ENCODE measurements at regions not wholly inside any gene's neighbourhood (a gene's known extent, or its start where the extent isn't known, plus 50 kb on each side); places are given as distances from the start of the nearest gene placed in this dataset.

DNA sequence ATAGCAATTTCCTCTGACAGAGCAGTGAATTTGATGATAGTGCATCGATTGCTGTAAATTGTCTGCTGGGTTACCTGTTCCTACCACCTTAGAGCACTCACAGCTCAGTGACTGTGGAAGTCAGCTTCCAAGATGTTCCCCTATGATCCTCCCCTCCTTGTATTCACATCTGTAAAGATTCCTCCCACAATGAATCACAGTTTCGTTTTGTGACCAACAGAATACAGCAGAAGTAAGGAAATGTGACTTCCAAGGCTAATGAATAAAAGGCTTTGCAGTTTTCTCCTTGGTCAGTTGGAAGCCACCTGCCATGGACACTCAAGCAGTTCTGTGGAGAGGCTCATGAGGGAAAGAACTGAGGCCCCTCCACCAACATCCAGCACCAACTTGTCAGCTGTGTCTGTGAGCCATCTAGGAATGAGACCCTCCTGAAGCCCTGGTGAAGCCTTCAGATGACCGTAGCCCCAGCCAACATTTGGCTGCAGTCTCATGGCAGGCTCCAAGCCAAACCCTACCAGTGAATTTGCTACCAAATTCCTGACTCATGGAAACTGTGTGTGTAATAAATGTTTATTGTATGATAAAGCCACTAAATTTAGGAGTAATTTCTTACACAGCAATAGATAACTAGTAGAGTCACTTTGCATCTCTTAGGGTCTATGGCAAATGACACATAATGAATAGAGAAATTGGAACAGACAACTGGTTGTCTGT, 309.5 kb upstream of the NPVF start:
- Mint-ChIP-seq H3K9me3 (no peaks in the 10 kb centered on the region), H3K36me3 (ENCODE audit: low read depth) (no peaks in the 10 kb centered on the region), H3K4me3 (no peak overlapping the region), H3K27ac (no peak overlapping the region), H3K4me1 (no peaks in the 10 kb centered on the region), H3K27me3 (peaks cover 19% of the 10 kb centered on the region)
- DNase-seq (no peak), ATAC-seq (ENCODE audit: low read depth) (no peak)
- TF ChIP-seq, protein P1, sequence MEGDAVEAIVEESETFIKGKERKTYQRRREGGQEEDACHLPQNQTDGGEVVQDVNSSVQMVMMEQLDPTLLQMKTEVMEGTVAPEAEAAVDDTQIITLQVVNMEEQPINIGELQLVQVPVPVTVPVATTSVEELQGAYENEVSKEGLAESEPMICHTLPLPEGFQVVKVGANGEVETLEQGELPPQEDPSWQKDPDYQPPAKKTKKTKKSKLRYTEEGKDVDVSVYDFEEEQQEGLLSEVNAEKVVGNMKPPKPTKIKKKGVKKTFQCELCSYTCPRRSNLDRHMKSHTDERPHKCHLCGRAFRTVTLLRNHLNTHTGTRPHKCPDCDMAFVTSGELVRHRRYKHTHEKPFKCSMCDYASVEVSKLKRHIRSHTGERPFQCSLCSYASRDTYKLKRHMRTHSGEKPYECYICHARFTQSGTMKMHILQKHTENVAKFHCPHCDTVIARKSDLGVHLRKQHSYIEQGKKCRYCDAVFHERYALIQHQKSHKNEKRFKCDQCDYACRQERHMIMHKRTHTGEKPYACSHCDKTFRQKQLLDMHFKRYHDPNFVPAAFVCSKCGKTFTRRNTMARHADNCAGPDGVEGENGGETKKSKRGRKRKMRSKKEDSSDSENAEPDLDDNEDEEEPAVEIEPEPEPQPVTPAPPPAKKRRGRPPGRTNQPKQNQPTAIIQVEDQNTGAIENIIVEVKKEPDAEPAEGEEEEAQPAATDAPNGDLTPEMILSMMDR (IDR thresholded peaks at IDR 0.05), result no peak
- POLR2A ChIA-PET, result no interaction called here
- intact Hi-C loops (cut with micrococcal nuclease), result no loop called here
- CTCF ChIA-PET, result interaction anchor here (2.7 kb wide), 1 partner anchor 27 kb away, joined by 6 read pairs; no protein-coding TSS in a partner anchor

DNA sequence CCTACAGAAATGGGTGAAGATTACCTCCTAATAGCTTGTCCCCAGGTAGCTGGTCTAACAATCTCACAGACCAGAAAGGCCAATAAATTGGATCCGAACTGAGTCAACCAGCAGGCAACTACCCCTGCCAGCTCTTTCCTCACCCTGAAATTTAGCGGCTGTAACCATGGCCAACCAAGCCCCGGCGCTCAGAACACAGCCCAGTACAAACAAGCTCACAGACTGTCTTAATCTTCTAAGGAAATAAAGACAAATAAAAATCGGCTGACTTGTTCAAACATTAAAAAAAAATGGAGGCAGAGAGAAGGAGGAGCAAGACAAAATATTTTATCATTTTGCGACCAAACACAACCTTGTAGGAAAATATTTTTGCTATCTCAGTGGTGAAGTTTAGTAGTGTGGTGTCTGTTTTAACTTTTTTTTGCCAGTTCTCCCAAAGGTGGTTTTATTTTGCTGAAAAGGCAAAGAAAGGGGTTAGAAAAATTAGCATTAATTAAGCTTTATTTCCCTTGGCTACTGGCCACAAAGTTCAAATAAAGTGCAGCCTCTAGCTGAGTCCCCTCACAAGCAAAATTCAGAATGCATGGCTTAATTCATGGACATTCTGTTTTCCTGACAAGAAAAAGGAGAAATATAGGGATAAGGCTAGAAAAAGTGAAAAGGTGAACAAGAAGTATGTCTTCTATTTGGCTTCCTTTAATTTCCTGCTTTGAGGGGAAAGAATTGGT, 313.0 kb upstream of the NPVF start:
- ChIA-PET CTCF (interaction anchor here (1.3 kb wide), 1 partner anchor 24 kb away, joined by 5 read pairs; no protein-coding TSS in a partner anchor), POLR2A (no interaction called here)
- Mint-ChIP-seq H3K36me3 (ENCODE audit: low read depth) (no peaks in the 10 kb centered on the region), H3K9me3 (no peaks in the 10 kb centered on the region), H3K4me1 (no peaks in the 10 kb centered on the region), H3K27me3 (peaks cover 29% of the 10 kb centered on the region), H3K4me3 (no peak overlapping the region), H3K27ac (no peak overlapping the region)
- TF ChIP-seq, protein P1 (IDR thresholded peaks at IDR 0.05), result no peak
- intact Hi-C loops (cut with micrococcal nuclease), result no loop called here
- DNase-seq (no peak), ATAC-seq (ENCODE audit: low read depth) (no peak)

DNA sequence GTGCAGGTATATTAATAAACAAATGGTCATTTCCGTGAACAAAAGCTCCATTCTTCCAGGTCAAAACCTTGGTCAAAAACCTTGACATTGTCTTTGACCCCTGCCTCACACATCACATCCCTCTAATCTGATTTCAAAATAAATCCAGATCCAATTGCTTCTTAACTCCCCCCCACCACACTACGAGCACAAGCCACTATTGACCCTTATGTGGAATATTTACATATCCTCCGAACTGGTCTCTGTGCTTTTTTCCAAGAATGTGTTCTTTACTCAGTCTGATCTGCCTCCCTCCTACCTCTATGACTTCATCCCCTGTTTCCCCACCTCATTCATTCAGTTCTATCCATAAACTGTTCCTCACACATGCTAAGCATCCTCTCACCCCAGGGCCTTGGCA, 313.6 kb upstream of the NPVF start:
- intact Hi-C loops (cut with micrococcal nuclease), result no loop called here
- TF ChIP-seq, protein P1 (IDR thresholded peaks at IDR 0.05), result no peak
- no peaks in the 10 kb centered on the region for H3K9me3 Mint-ChIP-seq
- no peaks in the 10 kb centered on the region for H3K4me1 Mint-ChIP-seq
- ChIA-PET POLR2A (no interaction called here), CTCF (no interaction called here)
- ATAC-seq (ENCODE audit: low read depth), result no peak
- H3K4me3 Mint-ChIP-seq, result no peak overlapping the region
- no peaks in the 10 kb centered on the region for H3K36me3 Mint-ChIP-seq (ENCODE audit: low read depth)
- no peak overlapping the region for H3K27ac Mint-ChIP-seq
- H3K27me3 Mint-ChIP-seq, result peaks cover 29% of the 10 kb centered on the region
- DNase-seq, result no peak

DNA sequence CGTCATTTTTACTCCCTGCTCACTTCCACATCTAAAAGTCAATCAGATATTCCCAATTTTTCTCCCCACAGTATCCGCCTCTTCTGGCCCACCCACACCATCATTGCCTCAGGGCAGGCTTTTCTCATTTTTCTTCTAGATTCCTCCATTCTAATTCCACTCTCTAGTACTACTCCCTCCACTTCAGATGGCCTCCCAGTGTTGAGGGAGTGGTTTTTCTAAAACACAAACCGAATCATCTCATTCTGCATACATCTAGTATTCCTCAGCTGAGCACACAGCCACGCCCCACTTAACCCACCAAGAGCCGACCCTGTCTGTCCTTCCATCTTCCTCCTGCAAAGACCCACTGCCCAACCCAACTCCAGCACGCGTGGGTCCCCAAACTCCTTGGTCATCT, 314.9 kb upstream of the NPVF start:
- intact Hi-C loops (cut with micrococcal nuclease), result no loop called here
- no peaks in the 10 kb centered on the region for H3K4me1 Mint-ChIP-seq
- TF ChIP-seq, protein P1 (IDR thresholded peaks at IDR 0.05), result no peak
- no peaks in the 10 kb centered on the region for H3K36me3 Mint-ChIP-seq (ENCODE audit: low read depth)
- H3K4me3 Mint-ChIP-seq, result no peak overlapping the region
- DNase-seq (no peak), ATAC-seq (ENCODE audit: low read depth) (no peak)
- no peaks in the 10 kb centered on the region for H3K9me3 Mint-ChIP-seq
- H3K27me3 Mint-ChIP-seq, result peaks cover 31% of the 10 kb centered on the region
- no peak overlapping the region for H3K27ac Mint-ChIP-seq
- ChIA-PET POLR2A (no interaction called here), CTCF (no interaction called here)

DNA sequence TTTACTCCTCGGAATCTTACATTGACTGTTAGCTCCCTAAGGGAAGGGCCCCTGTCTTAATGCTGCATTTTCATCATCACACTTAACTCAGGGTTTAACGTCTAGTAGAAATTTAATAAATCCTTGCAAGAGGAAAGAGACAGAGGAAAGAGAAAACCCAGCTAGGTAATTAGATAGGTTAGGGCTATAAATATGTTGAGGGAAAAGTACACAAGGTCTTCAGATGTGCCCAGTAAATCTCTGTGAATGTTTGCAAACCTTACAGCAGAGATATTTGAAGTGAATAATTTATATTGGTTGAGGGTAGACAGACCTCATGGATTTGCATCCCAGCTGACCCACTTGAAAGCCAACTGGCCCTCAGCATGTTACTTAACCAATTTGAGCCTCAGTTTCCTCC, 315.5 kb upstream of the NPVF start:
- ChIA-PET CTCF (no interaction called here), POLR2A (no interaction called here)

More for the DNA sequence above, 315.5 kb upstream of the NPVF start:
- H3K9me3 Mint-ChIP-seq, result no peaks in the 10 kb centered on the region
- intact Hi-C loops (cut with micrococcal nuclease), result no loop called here
- no peak overlapping the region for H3K4me3 Mint-ChIP-seq
- H3K36me3 Mint-ChIP-seq (ENCODE audit: low read depth), result no peaks in the 10 kb centered on the region
- H3K27ac Mint-ChIP-seq, result no peak overlapping the region
- no peaks in the 10 kb centered on the region for H3K4me1 Mint-ChIP-seq
- TF ChIP-seq, protein P1 (IDR thresholded peaks at IDR 0.05), result no peak
- peaks cover 29% of the 10 kb centered on the region for H3K27me3 Mint-ChIP-seq
- ATAC-seq (ENCODE audit: low read depth) (no peak), DNase-seq (no peak)
